HEK293 (cell line): ENCODE measurements at regions not wholly inside any gene's neighbourhood (a gene's known extent, or its start where the extent isn't known, plus 50 kb on each side); places are given as distances from the start of the nearest gene placed in this dataset.

ENCODE experiments used
- CTCF ChIP-seq: fragments of 450-650 bp; formaldehyde crosslinking; IDR thresholded peaks from 2 replicates; pipeline ENCODE4 v1.5.1; 2016; ENCODE audit warnings: missing biosample characterization, missing genetic modification characterization
- YY1 ChIP-seq: fragments of 450-650 bp; formaldehyde crosslinking; IDR thresholded peaks from 2 replicates; pipeline ENCODE4 v1.5.1; 2018; ENCODE audit warnings: missing biosample characterization, missing genetic modification characterization
- ZNF157 ChIP-seq: fragments of 450-650 bp; formaldehyde crosslinking; IDR thresholded peaks from 2 replicates; pipeline ENCODE4 v1.5.1; 2016; ENCODE audit warnings: missing biosample characterization, missing genetic modification characterization
- ZNF354C ChIP-seq: fragments of 450-650 bp; formaldehyde crosslinking; IDR thresholded peaks from 2 replicates; pipeline ENCODE4 v1.5.1; 2016; ENCODE audit warnings: missing biosample characterization, missing genetic modification characterization, low read depth, borderline replicate concordance
- ZNF488 ChIP-seq: fragments of 450-650 bp; formaldehyde crosslinking; IDR thresholded peaks from 2 replicates; pipeline ENCODE4 v1.5.1; 2016; ENCODE audit warnings: missing biosample characterization, missing genetic modification characterization
- TF ChIP-seq, protein P1 (sequence below): fragments of 450-650 bp; formaldehyde crosslinking; IDR thresholded peaks from 2 replicates; pipeline ENCODE4 v1.5.1; 2016; ENCODE audit warnings: missing biosample characterization, missing genetic modification characterization

DNA sequence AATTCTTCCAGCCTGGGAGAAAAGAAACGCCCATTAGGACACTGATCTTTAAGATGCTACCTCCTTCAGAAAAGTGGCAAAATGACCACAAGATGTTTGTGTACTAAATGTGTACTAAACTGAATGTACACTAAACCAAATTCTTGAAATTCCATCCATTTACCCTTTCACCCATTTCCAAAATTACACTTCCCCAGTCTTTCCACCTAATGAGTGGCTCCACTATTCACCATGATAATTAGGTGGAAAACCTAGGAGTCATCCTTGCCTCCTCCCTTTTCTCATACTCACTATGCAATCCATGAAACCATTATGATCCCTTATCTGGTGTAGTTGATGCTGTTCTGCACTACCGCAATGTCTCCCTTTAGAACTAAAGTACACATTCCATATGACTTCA, 452.1 kb upstream of the THBS1 start:
- no peak for TF ChIP-seq ZNF157
- TF ChIP-seq CTCF (tag by site-specific recombination): no peak
- TF ChIP-seq, protein P1, sequence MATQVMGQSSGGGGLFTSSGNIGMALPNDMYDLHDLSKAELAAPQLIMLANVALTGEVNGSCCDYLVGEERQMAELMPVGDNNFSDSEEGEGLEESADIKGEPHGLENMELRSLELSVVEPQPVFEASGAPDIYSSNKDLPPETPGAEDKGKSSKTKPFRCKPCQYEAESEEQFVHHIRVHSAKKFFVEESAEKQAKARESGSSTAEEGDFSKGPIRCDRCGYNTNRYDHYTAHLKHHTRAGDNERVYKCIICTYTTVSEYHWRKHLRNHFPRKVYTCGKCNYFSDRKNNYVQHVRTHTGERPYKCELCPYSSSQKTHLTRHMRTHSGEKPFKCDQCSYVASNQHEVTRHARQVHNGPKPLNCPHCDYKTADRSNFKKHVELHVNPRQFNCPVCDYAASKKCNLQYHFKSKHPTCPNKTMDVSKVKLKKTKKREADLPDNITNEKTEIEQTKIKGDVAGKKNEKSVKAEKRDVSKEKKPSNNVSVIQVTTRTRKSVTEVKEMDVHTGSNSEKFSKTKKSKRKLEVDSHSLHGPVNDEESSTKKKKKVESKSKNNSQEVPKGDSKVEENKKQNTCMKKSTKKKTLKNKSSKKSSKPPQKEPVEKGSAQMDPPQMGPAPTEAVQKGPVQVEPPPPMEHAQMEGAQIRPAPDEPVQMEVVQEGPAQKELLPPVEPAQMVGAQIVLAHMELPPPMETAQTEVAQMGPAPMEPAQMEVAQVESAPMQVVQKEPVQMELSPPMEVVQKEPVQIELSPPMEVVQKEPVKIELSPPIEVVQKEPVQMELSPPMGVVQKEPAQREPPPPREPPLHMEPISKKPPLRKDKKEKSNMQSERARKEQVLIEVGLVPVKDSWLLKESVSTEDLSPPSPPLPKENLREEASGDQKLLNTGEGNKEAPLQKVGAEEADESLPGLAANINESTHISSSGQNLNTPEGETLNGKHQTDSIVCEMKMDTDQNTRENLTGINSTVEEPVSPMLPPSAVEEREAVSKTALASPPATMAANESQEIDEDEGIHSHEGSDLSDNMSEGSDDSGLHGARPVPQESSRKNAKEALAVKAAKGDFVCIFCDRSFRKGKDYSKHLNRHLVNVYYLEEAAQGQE (tag by site-specific recombination): no peak
- no peak for TF ChIP-seq ZNF354C (tag by site-specific recombination)
- TF ChIP-seq YY1: no peak
- no peak for TF ChIP-seq ZNF488 (tag by site-specific recombination)
